Kidney (tissue), 13 donors: ENCODE measurements at regions not wholly inside any gene's neighbourhood (a gene's known extent, or its start where the extent isn't known, plus 50 kb on each side); places are given as distances from the start of the nearest gene placed in this dataset.

Experiments used
- DNase-seq, 5 donors: peaks; one replicate each; pipeline ENCODE4 v3.0.0-alpha.2; 2013 to 2020
- FAIRE-seq: peaks from 2 replicates; lab custom pipeline; 2012; peaks lifted over from hg19 to GRCh38; lab: Jason Lieb, UNC
- H3K27ac ChIP-seq, 2 donors: one replicate each; pipeline ENCODE4 v1.7.0; 2013; ENCODE audit warnings: low read depth in 2 of 2, low read length in 2 of 2, inconsistent platforms in 1 of 2
- H3K27me3 ChIP-seq: one replicate; pipeline ENCODE4 v1.7.1; 2013; ENCODE audit warnings: low read length, inconsistent platforms; ENCODE audit not compliant: control insufficient read depth, insufficient read depth
- H3K36me3 ChIP-seq, 3 donors: one replicate each; pipeline versions ENCODE4 v1.7.0 to v1.7.1; 2013; ENCODE audit warnings: low read length in 3 of 3, control low read depth in 1 of 3, inconsistent platforms in 1 of 3; ENCODE audit not compliant: insufficient read depth in 3 of 3, control insufficient read depth in 2 of 3
- H3K4me1 ChIP-seq, 3 donors: one replicate each; pipeline versions ENCODE4 v1.7.0 to v1.7.1; 2013; ENCODE audit warnings: low read length in 3 of 3, inconsistent platforms in 1 of 3, low read depth in 1 of 3; ENCODE audit not compliant: control insufficient read depth in 2 of 3, insufficient read depth in 2 of 3
- H3K4me3 ChIP-seq, 3 donors: one replicate each; pipeline versions ENCODE4 v1.7.0 to v1.8.1; 2013; ENCODE audit warnings: low read length in 3 of 3, control low read depth in 1 of 3, inconsistent platforms in 1 of 3
- H3K9ac ChIP-seq, 3 donors: one replicate each; pipeline versions ENCODE4 v1.7.0 to v1.7.1; 2013; ENCODE audit warnings: low read length in 3 of 3, control low read depth in 1 of 3, inconsistent platforms in 1 of 3
- H3K9me3 ChIP-seq, 3 donors: one replicate each; pipeline versions ENCODE4 v1.7.0 to v1.7.1; 2013; ENCODE audit warnings: low read length in 3 of 3, control low read depth in 1 of 3, inconsistent platforms in 1 of 3; ENCODE audit not compliant: control insufficient read depth in 2 of 3, insufficient read depth in 1 of 3
- CTCF ChIP-seq: IDR thresholded peaks from 3 replicates; pipeline ENCODE4 v1.5.1; 2012; ENCODE audit warnings: mild to moderate bottlenecking, moderate library complexity, borderline replicate concordance; ENCODE audit not compliant: insufficient read depth; ENCODE audit errors: extremely low read depth
- intact Hi-C: fragments of 100-400 bp; cut with DNase I; formaldehyde crosslinking; loops from one replicate; pipeline ENCODE4 v1.11.1; 2022
- donor health status: control.
- donor health status: control.
- donor health status: control.
- donor health status: control.
- donor health status: control.
- donor health status: DM: yes; HTN: yes; CAD: no.
- donor health status: Normal renal cell carcinoma (clear cell type).

- Histone ChIP-seq H3K4me3 (no peak overlapping the region), H3K9ac (no peak overlapping the region), H3K36me3 (no peaks in the 10 kb centered on the region), H3K27me3 (no peaks in the 10 kb centered on the region), H3K9me3 (peaks cover 0 to 9% (median 0%) of the 10 kb centered on the region in 3 donors), H3K27ac (no peak overlapping the region), H3K4me1 (no peaks in the 10 kb centered on the region)
- no peak for TF ChIP-seq CTCF
- intact Hi-C loops, result no loop called here
- DNase-seq (no peak), FAIRE-seq (no peak)
These were observed 597.0 kb downstream of the PSAT1 start for GRCh38 chr9:78893774-78894401.

- H3K27ac ChIP-seq, result no peak overlapping the region
- DNase-seq (no peak), FAIRE-seq (no peak)
- intact Hi-C loops, result no loop called here
- no peaks in the 10 kb centered on the region for H3K4me1 ChIP-seq
- no peaks in the 10 kb centered on the region for H3K9me3 ChIP-seq
- no peak overlapping the region for H3K9ac ChIP-seq
- no peak for TF ChIP-seq CTCF
- no peaks in the 10 kb centered on the region for H3K27me3 ChIP-seq
- H3K36me3 ChIP-seq, result no peaks in the 10 kb centered on the region
- no peak overlapping the region for H3K4me3 ChIP-seq
These were observed 599.6 kb downstream of the PSAT1 start for GRCh38 chr9:78896479-78896878.

GRCh38 chr9:78898234-78898633, 601.3 kb downstream of the PSAT1 start:
- TF ChIP-seq CTCF, result no peak
- H3K9me3 ChIP-seq, result no peaks in the 10 kb centered on the region
- no peaks in the 10 kb centered on the region for H3K27me3 ChIP-seq
- no peak for DNase-seq
- H3K27ac ChIP-seq, result no peak overlapping the region
- no peak for FAIRE-seq
- no peaks in the 10 kb centered on the region for H3K4me1 ChIP-seq
- H3K9ac ChIP-seq, result no peak overlapping the region
- no peak overlapping the region for H3K4me3 ChIP-seq
- no peaks in the 10 kb centered on the region for H3K36me3 ChIP-seq
- intact Hi-C loops, result no loop called here

GRCh38 chr9:78899006-78899405, 602.1 kb downstream of the PSAT1 start:
- Histone ChIP-seq H3K4me1 (no peaks in the 10 kb centered on the region), H3K36me3 (no peaks in the 10 kb centered on the region), H3K9me3 (no peaks in the 10 kb centered on the region), H3K27me3 (no peaks in the 10 kb centered on the region), H3K9ac (no peak overlapping the region), H3K27ac (no peak overlapping the region), H3K4me3 (no peak overlapping the region)
- intact Hi-C loops, result no loop called here
- DNase-seq, result no peak
- no peak for TF ChIP-seq CTCF
- no peak for FAIRE-seq
